GM06990 (cell line): ENCODE measurements at regions not wholly inside any gene's neighbourhood (a gene's known extent, or its start where the extent isn't known, plus 50 kb on each side); places are given as distances from the start of the nearest gene placed in this dataset.

Experiments
- DNase-seq: peaks from one replicate; pipeline ENCODE4 v3.0.0-alpha.2; 2011; ENCODE audit not compliant: insufficient read length; ENCODE audit errors: extremely low read depth
- H3K27me3 ChIP-seq: replicated peaks from 2 replicates; pipeline ENCODE4 v1.6.0; 2011; ENCODE audit warnings: low read length; ENCODE audit not compliant: control insufficient read depth, insufficient read depth
- H3K36me3 ChIP-seq: 2 replicates; pipeline ENCODE4 v1.5.1; 2011; ENCODE audit warnings: low read length; ENCODE audit not compliant: control insufficient read depth, insufficient read depth
- H3K4me3 ChIP-seq: replicated peaks from 2 replicates; pipeline ENCODE4 v1.5.1; 2011; ENCODE audit warnings: low read depth, mild to moderate bottlenecking, control low read depth, low read length
- CTCF ChIP-seq: IDR thresholded peaks from 2 replicates; pipeline ENCODE4 v1.5.1; 2011; ENCODE audit warnings: low read length, control low read depth, mild to moderate bottlenecking, inconsistent platforms; ENCODE audit not compliant: insufficient read depth, poor library complexity, severe bottlenecking

- Histone ChIP-seq H3K4me3 (no peak overlapping the region), H3K36me3 (no peaks in the 10 kb centered on the region), H3K27me3 (no peaks in the 10 kb centered on the region)
- no peak for DNase-seq
- TF ChIP-seq CTCF, result no peak
Observed at GRCh38 chr15:47924381-47924780, 196.4 kb upstream of the SLC24A5 start.

GRCh38 chr15:47929138-47929803, 191.5 kb upstream of the SLC24A5 start:
- Histone ChIP-seq H3K4me3 (no peak overlapping the region), H3K27me3 (no peaks in the 10 kb centered on the region), H3K36me3 (no peaks in the 10 kb centered on the region)
- no peak for DNase-seq
- no peak for TF ChIP-seq CTCF

- no peak for TF ChIP-seq CTCF
Observed at GRCh38 chr15:47932261-47932660, 188.5 kb upstream of the SLC24A5 start.

GRCh38 chr15:47932951-47933641, 187.7 kb upstream of the SLC24A5 start:
- Histone ChIP-seq H3K4me3 (no peak overlapping the region), H3K27me3 (no peaks in the 10 kb centered on the region), H3K36me3 (no peaks in the 10 kb centered on the region)
- TF ChIP-seq CTCF, result no peak
- no peak for DNase-seq

More at GRCh38 chr15:47932261-47932660, 188.5 kb upstream of the SLC24A5 start:
- H3K36me3 ChIP-seq, result no peaks in the 10 kb centered on the region
- no peaks in the 10 kb centered on the region for H3K27me3 ChIP-seq
- H3K4me3 ChIP-seq, result no peak overlapping the region
- DNase-seq, result no peak

- DNase-seq, result no peak
- no peak overlapping the region for H3K4me3 ChIP-seq
- no peaks in the 10 kb centered on the region for H3K36me3 ChIP-seq
- no peaks in the 10 kb centered on the region for H3K27me3 ChIP-seq
- no peak for TF ChIP-seq CTCF
Observed at GRCh38 chr15:47933865-47934264, 186.9 kb upstream of the SLC24A5 start.
